DND-41 (cell line): ENCODE measurements at regions not wholly inside any gene's neighbourhood (a gene's known extent, or its start where the extent isn't known, plus 50 kb on each side); places are given as distances from the start of the nearest gene placed in this dataset.

Experiments used
- CTCF ChIP-seq: IDR thresholded peaks from 2 replicates; pipeline ENCODE4 v1.5.1; 2012; ENCODE audit warnings: borderline replicate concordance, low read length, moderate library complexity, mild to moderate bottlenecking; ENCODE audit not compliant: poor library complexity, severe bottlenecking; ENCODE audit errors: extremely low read depth
- EZH2 ChIP-seq: IDR thresholded peaks from 3 replicates; pipeline ENCODE4 v1.6.1; 2012; ENCODE audit warnings: borderline replicate concordance, low read depth, mild to moderate bottlenecking, moderate library complexity, low read length, inconsistent platforms; ENCODE audit not compliant: severe bottlenecking

- TF ChIP-seq CTCF = no peak
- no peak for TF ChIP-seq EZH2
Observed at GRCh38 chr2:145299368-145299767, 779.4 kb upstream of the ZEB2 start.
